IMR-90 (cell line): ENCODE measurements at regions not wholly inside any gene's neighbourhood (a gene's known extent, or its start where the extent isn't known, plus 50 kb on each side); places are given as distances from the start of the nearest gene placed in this dataset.

ENCODE experiments used
- ATAC-seq: fragments of 200-7000 bp; cut with Tn5 transposase; 2 replicates; pipeline ENCODE4 v1.9.1; 2020; ENCODE audit warnings: low read depth, mild to moderate bottlenecking, moderate library complexity
- BruUV-seq: library from RNA; stranded (reverse); fragments of 400-500 nt; replicated peaks from 2 replicates; lab custom pipeline; 2021; lab: Mats Ljungman, UMichigan
- CTCF ChIA-PET: fragments of 300-600 bp; formaldehyde crosslinking; extraction: SDS; loops from one replicate; lab custom pipeline; 2021; ENCODE audit warnings: antibody characterized with exemption; lab: Yijun Ruan, JAX
- POLR2A ChIA-PET: fragments of 300-600 bp; sonication (Branson Sonifier 250); formaldehyde crosslinking; loops from one replicate; lab custom pipeline; 2022; ENCODE audit warnings: antibody characterized with exemption; ENCODE audit not compliant: unreplicated experiment; lab: Charles Lee
- DNase-seq: peaks from one replicate; pipeline ENCODE4 v3.0.0; 2013
- H2AFZ ChIP-seq: replicated peaks from 2 replicates; pipeline ENCODE3; 2013; ENCODE audit warnings: low read length, mild to moderate bottlenecking; ENCODE audit not compliant: poor library complexity
- H2AK5ac ChIP-seq: 2 replicates; pipeline ENCODE4 v1.6.1; 2013; ENCODE audit warnings: low read depth, low read length, inconsistent platforms
- H2AK9ac ChIP-seq: replicated peaks from 2 replicates; pipeline ENCODE3; 2013; ENCODE audit warnings: mild to moderate bottlenecking, low read depth, low read length, moderate library complexity; ENCODE audit not compliant: poor library complexity
- H2BK120ac ChIP-seq: 2 replicates; pipeline ENCODE4 v1.6.1; 2013; ENCODE audit warnings: low read depth, low read length, inconsistent platforms
- H2BK15ac ChIP-seq: 3 replicates; pipeline ENCODE4 v1.6.1; 2013; ENCODE audit warnings: low read depth, low read length, inconsistent platforms
- H2BK20ac ChIP-seq: 2 replicates; pipeline ENCODE4 v1.6.1; 2013; ENCODE audit warnings: low read depth, mild to moderate bottlenecking, inconsistent platforms, low read length, moderate library complexity
- H2BK5ac ChIP-seq: 2 replicates; pipeline ENCODE4 v1.6.1; 2013; ENCODE audit warnings: mild to moderate bottlenecking, low read depth, low read length, inconsistent platforms; ENCODE audit not compliant: poor library complexity, severe bottlenecking
- H3K14ac ChIP-seq: replicated peaks from 2 replicates; pipeline ENCODE4 v1.6.1; 2013; ENCODE audit warnings: low read depth, low read length, inconsistent platforms
- H3K18ac ChIP-seq: 2 replicates; pipeline ENCODE4 v1.6.1; 2013; ENCODE audit warnings: low read depth, low read length, control low read depth
- H3K23ac ChIP-seq: 2 replicates; pipeline ENCODE4 v1.6.1; 2013; ENCODE audit warnings: low read depth, low read length, inconsistent platforms
- H3K27ac ChIP-seq: 2 replicates; pipeline ENCODE4 v1.5.1; 2013; ENCODE audit warnings: mild to moderate bottlenecking, control low read depth, low read length; ENCODE audit not compliant: insufficient read depth
- H3K27me3 ChIP-seq: 2 replicates; pipeline ENCODE4 v1.6.1; 2013; ENCODE audit warnings: low read length; ENCODE audit not compliant: control insufficient read depth, insufficient read depth
- H3K36me3 ChIP-seq: 2 replicates; pipeline ENCODE4 v1.6.1; 2013; ENCODE audit warnings: low read length, mixed read lengths; ENCODE audit not compliant: control insufficient read depth, insufficient read depth
- H3K4ac ChIP-seq: 2 replicates; pipeline ENCODE4 v1.6.1; 2013; ENCODE audit warnings: low read depth, low read length, inconsistent platforms
- H3K4me1 ChIP-seq: 2 replicates; pipeline ENCODE4 v1.6.1; 2013; ENCODE audit warnings: low read length, mixed read lengths; ENCODE audit not compliant: control insufficient read depth, insufficient read depth
- H3K4me2 ChIP-seq: 2 replicates; pipeline ENCODE4 v1.6.1; 2013; ENCODE audit warnings: low read depth, mild to moderate bottlenecking, control low read depth, low read length, moderate library complexity
- H3K4me3 ChIP-seq: 2 replicates; pipeline ENCODE4 v1.5.1; 2013; ENCODE audit warnings: low read depth, mild to moderate bottlenecking, control low read depth, low read length, moderate library complexity; ENCODE audit not compliant: insufficient read depth
- H3K56ac ChIP-seq: 2 replicates; pipeline ENCODE4 v1.6.1; 2013; ENCODE audit warnings: low read length, inconsistent platforms; ENCODE audit not compliant: insufficient read depth; ENCODE audit errors: extremely low read depth
- H3K79me1 ChIP-seq, 2 experiments: 2 replicates each; pipeline ENCODE4 v1.6.1; 2013; ENCODE audit warnings: low read length in 2 of 2, inconsistent platforms in 1 of 2, low read depth in 1 of 2
- H3K9ac ChIP-seq: 2 replicates; pipeline ENCODE4 v1.6.1; 2013; ENCODE audit warnings: low read depth, low read length, control low read depth
- H3K9me1 ChIP-seq: 2 replicates; pipeline ENCODE4 v1.6.1; 2013; ENCODE audit warnings: low read length, inconsistent platforms; ENCODE audit not compliant: insufficient read depth
- H3K9me3 ChIP-seq: 2 replicates; pipeline ENCODE4 v1.6.1; 2013; ENCODE audit warnings: low read length; ENCODE audit not compliant: control insufficient read depth, insufficient read depth
- H4K20me1 ChIP-seq: 2 replicates; pipeline ENCODE4 v1.6.1; 2013; ENCODE audit warnings: low read length, inconsistent platforms; ENCODE audit not compliant: insufficient read depth
- H4K5ac ChIP-seq: 2 replicates; pipeline ENCODE4 v1.6.1; 2013; ENCODE audit warnings: mild to moderate bottlenecking, low read depth, low read length, control low read depth
- H4K8ac ChIP-seq, 2 experiments: 2 replicates each; pipeline ENCODE4 v1.6.1; 2013; ENCODE audit warnings: low read depth in 2 of 2, low read length in 2 of 2, control low read depth in 1 of 2, inconsistent platforms in 1 of 2
- H4K91ac ChIP-seq: 2 replicates; pipeline ENCODE4 v1.6.1; 2013; ENCODE audit warnings: low read depth, low read length, inconsistent platforms; ENCODE audit not compliant: insufficient read depth
- BHLHE40 ChIP-seq: fragments of 150-350 bp; IDR thresholded peaks from 2 replicates; pipeline ENCODE4 v1.6.1; 2016; ENCODE audit warnings: mild to moderate bottlenecking, low read depth, low read length
- CTCF ChIP-seq: conservative IDR thresholded peaks from 2 replicates; pipeline ENCODE4 v1.5.1; 2012; ENCODE audit warnings: mild to moderate bottlenecking, low read depth, low read length, improper control_type of control experiment
- MXI1 ChIP-seq: IDR thresholded peaks from 2 replicates; pipeline ENCODE4 v1.6.1; 2012; ENCODE audit warnings: low read depth, mild to moderate bottlenecking, low read length, moderate library complexity, borderline replicate concordance
- NFE2L2 ChIP-seq: fragments of 150-350 bp; IDR thresholded peaks from 2 replicates; pipeline ENCODE4 v1.6.1; 2016; ENCODE audit warnings: low read depth, mild to moderate bottlenecking, low read length
- dilution Hi-C: fragments of 300-500 bp; cut with HindIII; formaldehyde crosslinking; loops from one replicate; pipeline ENCODE4 v1.14.3; 2018; ENCODE audit warnings: low sequenced_read_pairs; ENCODE audit not compliant: unreplicated experiment
- in situ Hi-C: fragments of 300-500 bp; cut with MboI; formaldehyde crosslinking; loops from 3 replicates; pipeline ENCODE4 v1.14.3; 2019; ENCODE audit warnings: low sequenced_read_pairs, inconsistent platforms, mixed read lengths
- intact Hi-C: fragments of 100-400 bp; cut with micrococcal nuclease; formaldehyde crosslinking; loops from 2 replicates; pipeline ENCODE4 v1.10.0; 2022

- no peak for DNase-seq
- ChIA-PET CTCF (no interaction called here), POLR2A (no interaction called here)
- H3K18ac ChIP-seq, result no peak overlapping the region
- H3K4me3 ChIP-seq, result no peak overlapping the region
- no peaks in the 10 kb centered on the region for H4K20me1 ChIP-seq
- no peak overlapping the region for H3K4me2 ChIP-seq
- H2AK5ac ChIP-seq, result no peak overlapping the region
- H3K79me1 ChIP-seq, result no peaks in the 10 kb centered on the region
- no peaks in the 10 kb centered on the region for H3K4me1 ChIP-seq
- H3K9me3 ChIP-seq, result no peaks in the 10 kb centered on the region
- no peaks in the 10 kb centered on the region for H3K27me3 ChIP-seq
- no peaks in the 10 kb centered on the region for H3K36me3 ChIP-seq
- no peak overlapping the region for H3K27ac ChIP-seq
- H2BK20ac ChIP-seq, result no peak overlapping the region
- no peak overlapping the region for H4K8ac ChIP-seq
- no peak overlapping the region for H3K9ac ChIP-seq
- in situ Hi-C loops, result no loop called here
- H2BK15ac ChIP-seq, result no peak overlapping the region
- TF ChIP-seq BHLHE40, result no peak
- TF ChIP-seq CTCF, result no peak
- TF ChIP-seq MXI1, result no peak
- TF ChIP-seq NFE2L2, result no peak
- no peak overlapping the region for H2AFZ ChIP-seq
- no peaks in the 10 kb centered on the region for H3K9me1 ChIP-seq
- H3K56ac ChIP-seq, result no peak overlapping the region
- no peak overlapping the region for H3K4ac ChIP-seq
- no peak overlapping the region for H3K14ac ChIP-seq
- H2BK5ac ChIP-seq, result no peak overlapping the region
- intact Hi-C loops, result no loop called here
- no peak overlapping the region for H4K91ac ChIP-seq
- no TSS peak for BruUV-seq
- H3K23ac ChIP-seq, result no peak overlapping the region
- no peak overlapping the region for H2BK120ac ChIP-seq
- H4K5ac ChIP-seq, result no peak overlapping the region
- ATAC-seq, result no peak
- dilution Hi-C loops, result no loop called here
- H2AK9ac ChIP-seq, result no peak overlapping the region
These were observed 327.6 kb upstream of the NECTIN3 start for GRCh38 chr3:110743984-110744383.
